IMR-90 (cell line): ENCODE measurements at regions not wholly inside any gene's neighbourhood (a gene's known extent, or its start where the extent isn't known, plus 50 kb on each side); places are given as distances from the start of the nearest gene placed in this dataset.

Experiments used
- ATAC-seq: fragments of 200-7000 bp; cut with Tn5 transposase; 2 replicates; pipeline ENCODE4 v1.9.1; 2020; ENCODE audit warnings: low read depth, mild to moderate bottlenecking, moderate library complexity
- BruUV-seq: library from RNA; stranded (reverse); fragments of 400-500 nt; replicated peaks from 2 replicates; lab custom pipeline; 2021; lab: Mats Ljungman, UMichigan
- CTCF ChIA-PET: fragments of 300-600 bp; formaldehyde crosslinking; extraction: SDS; loops from one replicate; lab custom pipeline; 2021; ENCODE audit warnings: antibody characterized with exemption; lab: Yijun Ruan, JAX
- POLR2A ChIA-PET: fragments of 300-600 bp; sonication (Branson Sonifier 250); formaldehyde crosslinking; loops from one replicate; lab custom pipeline; 2022; ENCODE audit warnings: antibody characterized with exemption; ENCODE audit not compliant: unreplicated experiment; lab: Charles Lee
- DNase-seq: peaks from one replicate; pipeline ENCODE4 v3.0.0; 2013
- H2AFZ ChIP-seq: replicated peaks from 2 replicates; pipeline ENCODE3; 2013; ENCODE audit warnings: low read length, mild to moderate bottlenecking; ENCODE audit not compliant: poor library complexity
- H2AK5ac ChIP-seq: 2 replicates; pipeline ENCODE4 v1.6.1; 2013; ENCODE audit warnings: low read depth, low read length, inconsistent platforms
- H2AK9ac ChIP-seq: replicated peaks from 2 replicates; pipeline ENCODE3; 2013; ENCODE audit warnings: mild to moderate bottlenecking, low read depth, low read length, moderate library complexity; ENCODE audit not compliant: poor library complexity
- H2BK120ac ChIP-seq: 2 replicates; pipeline ENCODE4 v1.6.1; 2013; ENCODE audit warnings: low read depth, low read length, inconsistent platforms
- H2BK15ac ChIP-seq: 3 replicates; pipeline ENCODE4 v1.6.1; 2013; ENCODE audit warnings: low read depth, low read length, inconsistent platforms
- H2BK20ac ChIP-seq: 2 replicates; pipeline ENCODE4 v1.6.1; 2013; ENCODE audit warnings: low read depth, mild to moderate bottlenecking, inconsistent platforms, low read length, moderate library complexity
- H2BK5ac ChIP-seq: 2 replicates; pipeline ENCODE4 v1.6.1; 2013; ENCODE audit warnings: mild to moderate bottlenecking, low read depth, low read length, inconsistent platforms; ENCODE audit not compliant: poor library complexity, severe bottlenecking
- H3K14ac ChIP-seq: replicated peaks from 2 replicates; pipeline ENCODE4 v1.6.1; 2013; ENCODE audit warnings: low read depth, low read length, inconsistent platforms
- H3K18ac ChIP-seq: 2 replicates; pipeline ENCODE4 v1.6.1; 2013; ENCODE audit warnings: low read depth, low read length, control low read depth
- H3K23ac ChIP-seq: 2 replicates; pipeline ENCODE4 v1.6.1; 2013; ENCODE audit warnings: low read depth, low read length, inconsistent platforms
- H3K27ac ChIP-seq: 2 replicates; pipeline ENCODE4 v1.5.1; 2013; ENCODE audit warnings: mild to moderate bottlenecking, control low read depth, low read length; ENCODE audit not compliant: insufficient read depth
- H3K27me3 ChIP-seq: 2 replicates; pipeline ENCODE4 v1.6.1; 2013; ENCODE audit warnings: low read length; ENCODE audit not compliant: control insufficient read depth, insufficient read depth
- H3K36me3 ChIP-seq: 2 replicates; pipeline ENCODE4 v1.6.1; 2013; ENCODE audit warnings: low read length, mixed read lengths; ENCODE audit not compliant: control insufficient read depth, insufficient read depth
- H3K4ac ChIP-seq: 2 replicates; pipeline ENCODE4 v1.6.1; 2013; ENCODE audit warnings: low read depth, low read length, inconsistent platforms
- H3K4me1 ChIP-seq: 2 replicates; pipeline ENCODE4 v1.6.1; 2013; ENCODE audit warnings: low read length, mixed read lengths; ENCODE audit not compliant: control insufficient read depth, insufficient read depth
- H3K4me2 ChIP-seq: 2 replicates; pipeline ENCODE4 v1.6.1; 2013; ENCODE audit warnings: low read depth, mild to moderate bottlenecking, control low read depth, low read length, moderate library complexity
- H3K4me3 ChIP-seq: 2 replicates; pipeline ENCODE4 v1.5.1; 2013; ENCODE audit warnings: low read depth, mild to moderate bottlenecking, control low read depth, low read length, moderate library complexity; ENCODE audit not compliant: insufficient read depth
- H3K56ac ChIP-seq: 2 replicates; pipeline ENCODE4 v1.6.1; 2013; ENCODE audit warnings: low read length, inconsistent platforms; ENCODE audit not compliant: insufficient read depth; ENCODE audit errors: extremely low read depth
- H3K79me1 ChIP-seq, 2 experiments: 2 replicates each; pipeline ENCODE4 v1.6.1; 2013; ENCODE audit warnings: low read length in 2 of 2, inconsistent platforms in 1 of 2, low read depth in 1 of 2
- H3K9ac ChIP-seq: 2 replicates; pipeline ENCODE4 v1.6.1; 2013; ENCODE audit warnings: low read depth, low read length, control low read depth
- H3K9me1 ChIP-seq: 2 replicates; pipeline ENCODE4 v1.6.1; 2013; ENCODE audit warnings: low read length, inconsistent platforms; ENCODE audit not compliant: insufficient read depth
- H3K9me3 ChIP-seq: 2 replicates; pipeline ENCODE4 v1.6.1; 2013; ENCODE audit warnings: low read length; ENCODE audit not compliant: control insufficient read depth, insufficient read depth
- H4K20me1 ChIP-seq: 2 replicates; pipeline ENCODE4 v1.6.1; 2013; ENCODE audit warnings: low read length, inconsistent platforms; ENCODE audit not compliant: insufficient read depth
- H4K5ac ChIP-seq: 2 replicates; pipeline ENCODE4 v1.6.1; 2013; ENCODE audit warnings: mild to moderate bottlenecking, low read depth, low read length, control low read depth
- H4K8ac ChIP-seq, 2 experiments: 2 replicates each; pipeline ENCODE4 v1.6.1; 2013; ENCODE audit warnings: low read depth in 2 of 2, low read length in 2 of 2, control low read depth in 1 of 2, inconsistent platforms in 1 of 2
- H4K91ac ChIP-seq: 2 replicates; pipeline ENCODE4 v1.6.1; 2013; ENCODE audit warnings: low read depth, low read length, inconsistent platforms; ENCODE audit not compliant: insufficient read depth
- MXI1 ChIP-seq: IDR thresholded peaks from 2 replicates; pipeline ENCODE4 v1.6.1; 2012; ENCODE audit warnings: low read depth, mild to moderate bottlenecking, low read length, moderate library complexity, borderline replicate concordance
- RFX5 ChIP-seq: IDR thresholded peaks from 2 replicates; pipeline ENCODE4 v1.8.0; 2012; ENCODE audit warnings: low read depth, mild to moderate bottlenecking, low read length, moderate library complexity
- SMC3 ChIP-seq: fragments of 150-350 bp; IDR thresholded peaks from 2 replicates; pipeline ENCODE4 v1.6.1; 2016; ENCODE audit warnings: low read depth, mild to moderate bottlenecking, antibody characterized with exemption, low read length, moderate library complexity
- WGBS, 2 experiments: methylation state at CpG; one replicate each; pipeline versions ENCODE4 v1.1.5 to v1.1.7; 2013; ENCODE audit warnings: missing lambda C conversion rate in 2 of 2; ENCODE audit not compliant: insufficient read length in 1 of 2; ENCODE audit errors: extremely low coverage in 2 of 2; 5-methylcytosine and 5-hydroxymethylcytosine counted together
- dilution Hi-C: fragments of 300-500 bp; cut with HindIII; formaldehyde crosslinking; loops from one replicate; pipeline ENCODE4 v1.14.3; 2018; ENCODE audit warnings: low sequenced_read_pairs; ENCODE audit not compliant: unreplicated experiment
- in situ Hi-C: fragments of 300-500 bp; cut with MboI; formaldehyde crosslinking; loops from 3 replicates; pipeline ENCODE4 v1.14.3; 2019; ENCODE audit warnings: low sequenced_read_pairs, inconsistent platforms, mixed read lengths
- intact Hi-C: fragments of 100-400 bp; cut with micrococcal nuclease; formaldehyde crosslinking; loops from 2 replicates; pipeline ENCODE4 v1.10.0; 2022
- TF ChIP-seq, protein P1 (sequence below): conservative IDR thresholded peaks from 2 replicates; pipeline ENCODE4 v1.5.1; 2012; ENCODE audit warnings: mild to moderate bottlenecking, low read depth, low read length, improper control_type of control experiment

DNA sequence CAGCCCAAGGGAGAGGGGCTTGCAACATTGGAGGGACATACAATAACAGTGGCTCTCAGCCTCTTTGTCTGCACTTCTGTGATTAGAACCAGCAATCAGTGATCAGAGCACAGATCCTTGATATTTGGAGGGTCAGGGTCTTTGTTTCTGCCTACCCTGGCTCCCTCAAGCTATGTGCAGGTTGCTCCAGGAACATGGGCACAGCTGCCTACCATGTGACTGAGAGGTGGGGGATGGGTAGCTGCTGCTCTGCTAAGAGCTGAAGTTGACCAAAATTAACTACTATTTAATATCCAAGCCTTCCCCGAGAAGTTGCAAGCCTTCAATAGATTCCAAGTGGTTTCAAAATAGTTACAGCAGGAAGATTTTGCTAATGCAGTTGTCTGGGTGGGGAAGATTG lies 202.6 kb downstream of the ZIC5 start:
- Histone ChIP-seq H3K56ac (no peak overlapping the region), H2BK15ac (no peak overlapping the region), H2AFZ (no peak overlapping the region), H3K36me3 (no peaks in the 10 kb centered on the region), H2AK9ac (no peak overlapping the region), H3K23ac (no peak overlapping the region), H4K91ac (no peak overlapping the region), H4K5ac (no peak overlapping the region), H3K18ac (no peak overlapping the region), H2BK5ac (no peak overlapping the region), H2AK5ac (no peak overlapping the region), H3K4ac (no peak overlapping the region), H3K4me3 (no peak overlapping the region), H3K9me3 (no peaks in the 10 kb centered on the region; the same call in 1 of the 2 replicates), H3K27me3 (no peaks in the 10 kb centered on the region), H4K20me1 (no peaks in the 10 kb centered on the region), H3K9ac (no peak overlapping the region), H3K14ac (no peak overlapping the region), H3K4me1 (no peaks in the 10 kb centered on the region), H3K4me2 (no peak overlapping the region), H3K9me1 (no peaks in the 10 kb centered on the region), H2BK20ac (no peak overlapping the region), H3K27ac (no peak overlapping the region), H4K8ac (no peak overlapping the region), H2BK120ac (no peak overlapping the region), H3K79me1 (no peaks in the 10 kb centered on the region)
- no peak for TF ChIP-seq RFX5
- TF ChIP-seq, protein P1, sequence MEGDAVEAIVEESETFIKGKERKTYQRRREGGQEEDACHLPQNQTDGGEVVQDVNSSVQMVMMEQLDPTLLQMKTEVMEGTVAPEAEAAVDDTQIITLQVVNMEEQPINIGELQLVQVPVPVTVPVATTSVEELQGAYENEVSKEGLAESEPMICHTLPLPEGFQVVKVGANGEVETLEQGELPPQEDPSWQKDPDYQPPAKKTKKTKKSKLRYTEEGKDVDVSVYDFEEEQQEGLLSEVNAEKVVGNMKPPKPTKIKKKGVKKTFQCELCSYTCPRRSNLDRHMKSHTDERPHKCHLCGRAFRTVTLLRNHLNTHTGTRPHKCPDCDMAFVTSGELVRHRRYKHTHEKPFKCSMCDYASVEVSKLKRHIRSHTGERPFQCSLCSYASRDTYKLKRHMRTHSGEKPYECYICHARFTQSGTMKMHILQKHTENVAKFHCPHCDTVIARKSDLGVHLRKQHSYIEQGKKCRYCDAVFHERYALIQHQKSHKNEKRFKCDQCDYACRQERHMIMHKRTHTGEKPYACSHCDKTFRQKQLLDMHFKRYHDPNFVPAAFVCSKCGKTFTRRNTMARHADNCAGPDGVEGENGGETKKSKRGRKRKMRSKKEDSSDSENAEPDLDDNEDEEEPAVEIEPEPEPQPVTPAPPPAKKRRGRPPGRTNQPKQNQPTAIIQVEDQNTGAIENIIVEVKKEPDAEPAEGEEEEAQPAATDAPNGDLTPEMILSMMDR, result no peak
- no peak for TF ChIP-seq MXI1
- no peak for TF ChIP-seq SMC3
- intact Hi-C loops (no loop called here), in situ Hi-C loops (no loop called here), dilution Hi-C loops (no loop called here)
- ATAC-seq (no peak), DNase-seq (no peak)
- no TSS peak for BruUV-seq
- ChIA-PET CTCF (interaction anchor here (1.2 kb wide), 1 partner anchor 32 kb away, joined by 3 read pairs; no protein-coding TSS in a partner anchor), POLR2A (no interaction called here)
- no CpG with 5 or more reads among the region's 1 CpG for WGBS, 2 experiments
